ENCODE measurements at regions not wholly inside any gene's neighbourhood (a gene's known extent, or its start where the extent isn't known, plus 50 kb on each side); places are given as distances from the start of the nearest gene placed in this dataset.

GRCh38 chr7:138223402-138223879 lies 147.2 kb downstream of the AKR1D1 start:
- TF ChIP-seq, protein P1, sequence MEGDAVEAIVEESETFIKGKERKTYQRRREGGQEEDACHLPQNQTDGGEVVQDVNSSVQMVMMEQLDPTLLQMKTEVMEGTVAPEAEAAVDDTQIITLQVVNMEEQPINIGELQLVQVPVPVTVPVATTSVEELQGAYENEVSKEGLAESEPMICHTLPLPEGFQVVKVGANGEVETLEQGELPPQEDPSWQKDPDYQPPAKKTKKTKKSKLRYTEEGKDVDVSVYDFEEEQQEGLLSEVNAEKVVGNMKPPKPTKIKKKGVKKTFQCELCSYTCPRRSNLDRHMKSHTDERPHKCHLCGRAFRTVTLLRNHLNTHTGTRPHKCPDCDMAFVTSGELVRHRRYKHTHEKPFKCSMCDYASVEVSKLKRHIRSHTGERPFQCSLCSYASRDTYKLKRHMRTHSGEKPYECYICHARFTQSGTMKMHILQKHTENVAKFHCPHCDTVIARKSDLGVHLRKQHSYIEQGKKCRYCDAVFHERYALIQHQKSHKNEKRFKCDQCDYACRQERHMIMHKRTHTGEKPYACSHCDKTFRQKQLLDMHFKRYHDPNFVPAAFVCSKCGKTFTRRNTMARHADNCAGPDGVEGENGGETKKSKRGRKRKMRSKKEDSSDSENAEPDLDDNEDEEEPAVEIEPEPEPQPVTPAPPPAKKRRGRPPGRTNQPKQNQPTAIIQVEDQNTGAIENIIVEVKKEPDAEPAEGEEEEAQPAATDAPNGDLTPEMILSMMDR (IDR thresholded peaks at IDR 0.05), result no peak
- TF ChIP-seq POLR2A (IDR thresholded peaks at IDR 0.05), result no peak

Measured in esophagus squamous epithelium (tissue), 4 donors.